OCI-LY7 (cell line): ENCODE measurements at regions not wholly inside any gene's neighbourhood (a gene's known extent, or its start where the extent isn't known, plus 50 kb on each side); places are given as distances from the start of the nearest gene placed in this dataset.

ENCODE experiments used
- BruUV-seq: library from RNA; stranded (reverse); fragments of 400-500 nt; replicated peaks from 2 replicates; lab custom pipeline; 2021; lab: Mats Ljungman, UMichigan
- CTCF ChIA-PET: fragments of 300-600 bp; sonication (Branson Sonifier 250); formaldehyde crosslinking; loops from one replicate; lab custom pipeline; 2022; ENCODE audit warnings: antibody characterized with exemption; ENCODE audit not compliant: unreplicated experiment; lab: Charles Lee
- POLR2A ChIA-PET: fragments of 300-600 bp; sonication (Branson Sonifier 250); formaldehyde crosslinking; loops from one replicate; lab custom pipeline; 2022; ENCODE audit warnings: antibody characterized with exemption; lab: Charles Lee
- DNase-seq: peaks from one replicate; pipeline ENCODE4 v3.0.0-alpha.2; 2015; ENCODE audit warnings: low spot score
- H2AFZ ChIP-seq: fragments of 200-600 bp; sonication (generic), shearing (Covaris generic); 2 replicates; pipeline ENCODE4 v1.6.1; 2014; ENCODE audit warnings: mild to moderate bottlenecking, antibody characterized with exemption, low read length, moderate library complexity
- H3K27ac ChIP-seq: fragments of 200-600 bp; sonication (generic); 2 replicates; pipeline ENCODE4 v1.5.1; 2014; ENCODE audit warnings: mixed run types, low read depth, mild to moderate bottlenecking, moderate library complexity, low read length, inconsistent platforms; ENCODE audit not compliant: poor library complexity, severe bottlenecking
- H3K36me3 ChIP-seq: fragments of 200-600 bp; sonication (generic); 2 replicates; pipeline ENCODE4 v1.6.1; 2014; ENCODE audit warnings: mild to moderate bottlenecking, antibody characterized with exemption, low read length, moderate library complexity, mixed read lengths; ENCODE audit not compliant: insufficient read depth
- H3K4me1 ChIP-seq: fragments of 200-600 bp; sonication (generic); 2 replicates; pipeline ENCODE4 v1.5.1; 2014; ENCODE audit warnings: mild to moderate bottlenecking, low read length; ENCODE audit not compliant: insufficient read depth, poor library complexity, severe bottlenecking
- H3K4me2 ChIP-seq: fragments of 200-600 bp; sonication (generic); 2 replicates; pipeline ENCODE4 v1.6.1; 2014; ENCODE audit warnings: mild to moderate bottlenecking, low read length
- H3K4me3 ChIP-seq: fragments of 200-600 bp; sonication (generic); 2 replicates; pipeline ENCODE4 v1.5.1; 2014; ENCODE audit warnings: mild to moderate bottlenecking, low read depth, low read length; ENCODE audit not compliant: poor library complexity, severe bottlenecking
- H3K79me2 ChIP-seq: fragments of 200-600 bp; sonication (generic); 2 replicates; pipeline ENCODE4 v1.6.1; 2016; ENCODE audit warnings: low read depth, mild to moderate bottlenecking, low read length, moderate library complexity, mixed read lengths; ENCODE audit not compliant: insufficient read depth
- H3K9me2 ChIP-seq: fragments of 200-600 bp; sonication (generic); 2 replicates; pipeline ENCODE4 v1.6.1; 2016; ENCODE audit warnings: mild to moderate bottlenecking, low read length, mixed read lengths; ENCODE audit not compliant: insufficient read depth
- H3K9me3 ChIP-seq: fragments of 200-600 bp; sonication (generic); 2 replicates; pipeline ENCODE4 v1.6.1; 2014; ENCODE audit warnings: mild to moderate bottlenecking, mixed run types, low read length, mixed read lengths
- H4K20me1 ChIP-seq: fragments of 200-600 bp; sonication (generic); 2 replicates; pipeline ENCODE4 v1.6.1; 2014; ENCODE audit warnings: mild to moderate bottlenecking, antibody characterized with exemption, low read length, moderate library complexity, mixed read lengths; ENCODE audit not compliant: insufficient read depth
- CTCF ChIP-seq: fragments of 200-600 bp; sonication (generic); conservative IDR thresholded peaks from 2 replicates; pipeline ENCODE4 v1.5.1; 2014; ENCODE audit warnings: mild to moderate bottlenecking, antibody characterized with exemption, low read length, moderate library complexity, mixed read lengths
- EZH2phosphoT487 ChIP-seq: fragments of 200-600 bp; sonication (generic); IDR thresholded peaks from 2 replicates; pipeline ENCODE4 v1.6.1; 2018; ENCODE audit warnings: low read depth, borderline replicate concordance, mild to moderate bottlenecking, mixed run types, antibody characterized with exemption, low read length, moderate library complexity, mixed read lengths
- intact Hi-C: fragments of 100-400 bp; cut with micrococcal nuclease; formaldehyde crosslinking; loops from one replicate; pipeline ENCODE4 v1.10.0; 2022; ENCODE audit not compliant: unreplicated experiment

- CTCF ChIA-PET: no interaction called here
- intact Hi-C loops: no loop called here
- no TSS peak for BruUV-seq
These were observed 84.3 kb upstream of the INSIG1 start for GRCh38 chr7:155213385-155213784.

GRCh38 chr7:155213955-155214740 lies 83.5 kb upstream of the INSIG1 start:
- no peaks in the 10 kb centered on the region for H3K79me2 ChIP-seq
- peaks cover 13% of the 10 kb centered on the region for H3K4me1 ChIP-seq
- no peak overlapping the region for H3K4me3 ChIP-seq
- intact Hi-C loops: no loop called here
- no TSS peak for BruUV-seq
- H3K9me2 ChIP-seq: no peaks in the 10 kb centered on the region
- CTCF ChIA-PET: no interaction called here
- DNase-seq: no peak
- H3K9me3 ChIP-seq: no peaks in the 10 kb centered on the region
- no peak for TF ChIP-seq EZH2phosphoT487
- no peak for TF ChIP-seq CTCF
- H3K27ac ChIP-seq: no peak overlapping the region
- no peaks in the 10 kb centered on the region for H3K36me3 ChIP-seq
- no peak overlapping the region for H2AFZ ChIP-seq
- H4K20me1 ChIP-seq: no peaks in the 10 kb centered on the region
- H3K4me2 ChIP-seq: no peak overlapping the region
- POLR2A ChIA-PET: interaction anchor here (0.9 kb wide), 1 partner anchor 311 kb away, joined by 3 read pairs; no protein-coding TSS in a partner anchor

More at GRCh38 chr7:155213385-155213784, 84.3 kb upstream of the INSIG1 start:
- Histone ChIP-seq H3K27ac (no peak overlapping the region), H3K4me2 (no peak overlapping the region), H2AFZ (no peak overlapping the region), H3K79me2 (no peaks in the 10 kb centered on the region), H3K4me3 (no peak overlapping the region), H3K4me1 (peaks cover 13% of the 10 kb centered on the region), H3K9me3 (no peaks in the 10 kb centered on the region), H4K20me1 (no peaks in the 10 kb centered on the region), H3K36me3 (no peaks in the 10 kb centered on the region), H3K9me2 (no peaks in the 10 kb centered on the region)
- DNase-seq: no peak
- POLR2A ChIA-PET: no interaction called here
- TF ChIP-seq EZH2phosphoT487: no peak
- TF ChIP-seq CTCF: no peak
